BLaER1 treated with 17β-estradiol and CSF1 and Interleukin-3, amounts not matched to agents 10 nM and 100 nM (cell line): ENCODE measurements at regions not wholly inside any gene's neighbourhood (a gene's known extent, or its start where the extent isn't known, plus 50 kb on each side); places are given as distances from the start of the nearest gene placed in this dataset.

Experiments used
- H3K27ac ChIP-seq, 11 experiments: shearing (Covaris generic); formaldehyde crosslinking; 2 replicates each; pipeline ENCODE4 v1.8.1; 2022
- H3K27me3 ChIP-seq, 11 experiments: shearing (Covaris generic); formaldehyde crosslinking; 2 replicates each; pipeline ENCODE4 v1.8.1; 2022
- H3K36me3 ChIP-seq, 11 experiments: shearing (Covaris generic); formaldehyde crosslinking; 2 replicates each; pipeline ENCODE4 v1.8.1; 2022
- H3K4me1 ChIP-seq, 10 experiments: shearing (Covaris generic); formaldehyde crosslinking; 2 replicates each; pipeline ENCODE4 v1.8.1; 2022
- H3K4me2 ChIP-seq, 11 experiments: shearing (Covaris generic); formaldehyde crosslinking; 2 replicates each; pipeline ENCODE4 v1.8.1; 2022
- H3K4me3 ChIP-seq, 10 experiments: shearing (Covaris generic); formaldehyde crosslinking; 2 replicates each; pipeline ENCODE4 v1.8.1; 2022
- H3K9ac ChIP-seq, 11 experiments: shearing (Covaris generic); formaldehyde crosslinking; 2 replicates each; pipeline ENCODE4 v1.8.1; 2022
- H3K9me3 ChIP-seq, 11 experiments: shearing (Covaris generic); formaldehyde crosslinking; replicated peaks in 1 of 11; 2 replicates each; pipeline ENCODE4 v1.8.1; 2022
- H4K20me1 ChIP-seq, 11 experiments: shearing (Covaris generic); formaldehyde crosslinking; 2 replicates each; pipeline ENCODE4 v1.8.1; 2022
- Cebpa-rat ChIP-seq, 11 experiments: shearing (Covaris generic); IDR thresholded peaks; 2 replicates each; pipeline ENCODE4 v1.8.1; 2022

DNA sequence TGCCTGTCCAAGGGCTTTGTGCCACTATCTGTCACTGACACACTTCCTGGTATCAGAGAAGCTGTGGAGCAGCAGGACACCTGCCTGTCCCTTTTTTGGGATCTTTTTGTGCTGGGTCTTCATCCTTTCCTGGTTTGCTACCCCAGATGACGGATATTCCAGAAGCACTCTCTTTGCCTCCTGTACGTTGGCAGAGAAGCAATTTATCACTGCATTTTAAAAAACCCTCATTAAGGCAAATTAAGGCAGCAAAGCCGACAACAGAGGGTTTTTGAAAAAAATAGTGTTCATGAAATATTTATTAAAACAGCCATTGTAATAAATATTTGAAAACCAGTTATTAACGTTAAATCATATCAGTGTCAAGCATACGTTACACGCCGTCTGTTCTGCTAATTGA is 209.6 kb upstream of the NTM start:
- H3K4me2 ChIP-seq, result no peak overlapping the region
- no peaks in the 10 kb centered on the region for H3K36me3 ChIP-seq
- no peaks in the 10 kb centered on the region for H3K9me3 ChIP-seq
- no peaks in the 10 kb centered on the region for H4K20me1 ChIP-seq
- no peak overlapping the region for H3K9ac ChIP-seq
- H3K4me1 ChIP-seq, result no peaks in the 10 kb centered on the region
- H3K4me3 ChIP-seq, result no peak overlapping the region
- H3K27ac ChIP-seq, result no peak overlapping the region
- H3K27me3 ChIP-seq, result no peaks in the 10 kb centered on the region
- TF ChIP-seq Cebpa-rat (IDR thresholded peaks at IDR 0.05), result no peak

DNA sequence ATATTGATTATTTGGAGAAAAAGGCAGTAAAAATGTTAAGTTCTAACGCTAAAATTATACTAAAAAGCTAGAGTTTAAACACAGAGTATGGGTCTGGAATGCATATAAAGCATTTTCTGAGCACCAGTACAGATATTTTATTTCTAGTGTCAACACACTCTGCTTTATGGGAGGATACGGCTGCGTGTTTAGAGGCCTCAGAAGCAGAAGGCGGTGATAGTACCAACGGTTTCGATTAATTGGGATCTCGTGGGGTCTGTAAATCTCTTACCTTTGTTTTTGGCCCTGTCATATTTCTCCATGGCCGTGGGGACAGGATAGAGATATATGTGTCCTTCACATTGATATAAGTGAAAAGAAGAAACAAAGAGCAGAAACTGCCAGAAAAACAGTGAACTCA is 206.8 kb upstream of the NTM start:
- Histone ChIP-seq H3K9me3 (no peaks in the 10 kb centered on the region), H3K4me1 (no peaks in the 10 kb centered on the region), H3K9ac (no peak overlapping the region), H3K27ac (no peak overlapping the region), H3K4me2 (no peak overlapping the region), H3K4me3 (no peak overlapping the region), H3K36me3 (no peaks in the 10 kb centered on the region), H3K27me3 (no peaks in the 10 kb centered on the region), H4K20me1 (no peaks in the 10 kb centered on the region)
- no peak for TF ChIP-seq Cebpa-rat (IDR thresholded peaks at IDR 0.05)

DNA sequence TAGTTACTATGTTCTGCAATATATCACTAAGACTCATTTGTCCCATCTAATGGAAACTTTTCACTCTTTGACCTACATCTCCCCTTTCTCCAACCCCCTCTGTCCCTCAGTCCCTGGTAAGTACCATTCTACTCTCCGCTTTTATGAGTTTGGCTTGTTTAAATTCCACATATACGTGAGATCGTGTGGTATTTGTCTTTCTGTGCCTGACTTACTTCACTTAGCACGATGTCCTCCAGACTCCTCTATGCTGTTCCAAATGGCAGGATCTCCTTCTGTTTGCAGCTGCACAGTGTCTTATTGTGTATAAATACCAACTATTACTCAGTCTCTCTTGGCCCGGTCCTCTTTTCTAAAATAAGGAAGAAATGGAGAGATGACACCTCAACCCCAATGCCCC is 205.4 kb upstream of the NTM start:
- no peaks in the 10 kb centered on the region for H3K36me3 ChIP-seq
- H3K4me2 ChIP-seq, result no peak overlapping the region
- no peak for TF ChIP-seq Cebpa-rat (IDR thresholded peaks at IDR 0.05)
- H3K4me3 ChIP-seq, result no peak overlapping the region
- no peaks in the 10 kb centered on the region for H3K4me1 ChIP-seq
- H3K9me3 ChIP-seq, result no peaks in the 10 kb centered on the region
- no peaks in the 10 kb centered on the region for H4K20me1 ChIP-seq
- H3K27me3 ChIP-seq, result no peaks in the 10 kb centered on the region
- H3K27ac ChIP-seq, result no peak overlapping the region
- H3K9ac ChIP-seq, result no peak overlapping the region

DNA sequence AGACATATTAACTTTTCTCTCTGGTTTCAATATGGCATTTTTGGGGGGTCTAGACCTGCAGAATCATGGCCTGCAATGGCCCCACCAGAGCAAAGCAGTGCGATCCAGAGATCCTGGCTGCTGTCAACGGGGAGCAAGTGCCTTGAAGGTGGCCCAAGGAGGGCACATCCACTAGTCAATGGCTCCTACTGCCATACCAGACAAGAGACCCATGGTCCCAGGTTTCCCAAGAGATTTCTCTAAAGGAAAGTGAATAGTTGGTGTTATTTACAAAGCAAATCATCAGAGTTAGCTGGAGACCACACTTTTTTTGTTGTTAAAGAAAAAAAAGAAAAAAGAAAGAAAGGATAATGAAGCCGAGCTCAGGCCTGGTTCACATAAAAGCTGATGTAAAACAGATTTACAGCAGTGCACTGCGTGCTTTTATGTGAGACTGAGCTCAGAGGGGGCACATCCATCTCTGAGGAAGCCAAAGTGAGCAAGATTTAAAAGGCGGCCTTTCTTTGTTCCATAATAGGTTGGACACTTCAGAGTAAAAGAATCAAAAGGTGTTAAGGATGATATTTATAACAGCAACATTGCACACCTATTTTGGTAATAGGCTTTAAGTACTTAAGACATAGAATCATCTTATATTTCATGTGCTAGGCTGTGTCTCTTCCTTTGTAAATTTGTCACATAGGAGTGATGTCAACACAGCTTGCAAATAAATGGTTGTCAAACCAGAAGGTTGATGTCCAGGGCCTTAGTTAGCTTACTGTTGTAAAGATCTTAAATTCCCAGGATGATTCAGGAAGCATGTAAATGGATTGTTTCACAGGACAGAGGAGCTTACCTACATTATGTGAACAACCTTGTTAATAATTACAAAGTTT is 201.3 kb upstream of the NTM start:
- Histone ChIP-seq H3K9me3 (no peaks in the 10 kb centered on the region), H3K36me3 (no peaks in the 10 kb centered on the region), H4K20me1 (no peaks in the 10 kb centered on the region), H3K4me2 (no peak overlapping the region), H3K4me1 (no peaks in the 10 kb centered on the region), H3K4me3 (no peak overlapping the region), H3K27me3 (no peaks in the 10 kb centered on the region), H3K27ac (no peak overlapping the region), H3K9ac (no peak overlapping the region)
- TF ChIP-seq Cebpa-rat (IDR thresholded peaks at IDR 0.05), result no peak

DNA sequence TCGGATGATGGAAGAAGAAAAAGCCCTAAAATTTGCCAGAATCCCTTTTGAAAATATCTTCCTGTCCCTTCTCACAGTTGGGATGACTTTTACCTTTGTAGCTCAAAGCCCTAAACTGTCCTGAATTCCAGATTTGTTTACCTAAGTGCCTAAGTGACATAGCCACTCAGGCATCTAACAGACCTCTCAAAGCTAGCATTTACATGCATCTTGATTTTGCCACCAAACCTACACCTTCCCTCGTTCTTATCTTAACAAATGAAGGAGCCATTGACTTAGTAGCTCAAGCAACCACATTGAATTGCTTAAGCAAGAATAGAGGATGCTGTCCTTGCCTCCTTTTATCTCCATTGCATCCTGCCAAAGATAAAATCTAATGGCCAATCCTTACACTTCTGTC is 198.4 kb upstream of the NTM start:
- no peaks in the 10 kb centered on the region for H4K20me1 ChIP-seq
- H3K4me3 ChIP-seq, result no peak overlapping the region
- H3K9me3 ChIP-seq, result no peaks in the 10 kb centered on the region
- H3K9ac ChIP-seq, result no peak overlapping the region
- H3K27me3 ChIP-seq, result no peaks in the 10 kb centered on the region
- H3K27ac ChIP-seq, result no peak overlapping the region
- no peaks in the 10 kb centered on the region for H3K36me3 ChIP-seq
- no peaks in the 10 kb centered on the region for H3K4me1 ChIP-seq
- no peak for TF ChIP-seq Cebpa-rat (IDR thresholded peaks at IDR 0.05)
- no peak overlapping the region for H3K4me2 ChIP-seq

DNA sequence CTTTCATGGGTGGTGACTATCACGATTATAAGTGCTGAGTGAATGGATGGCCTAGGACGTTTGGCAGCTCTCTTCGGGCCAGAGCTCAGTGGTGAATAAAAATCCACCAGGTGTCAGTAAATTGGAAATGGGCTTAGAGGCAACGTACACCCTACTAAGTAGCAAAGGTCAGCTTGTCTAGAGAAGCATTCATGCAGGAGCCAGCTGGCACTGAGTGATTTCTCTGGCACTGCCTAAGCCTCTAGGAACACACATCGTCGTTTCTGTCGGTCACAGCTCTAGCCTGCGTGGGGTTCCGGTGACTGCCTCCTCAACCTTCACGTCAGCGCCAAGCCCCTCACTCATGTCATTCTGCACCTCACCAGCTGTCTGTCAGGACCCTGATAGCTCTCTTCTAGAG is 192.4 kb upstream of the NTM start:
- no peaks in the 10 kb centered on the region for H3K36me3 ChIP-seq
- no peak overlapping the region for H3K4me3 ChIP-seq
- no peak overlapping the region for H3K9ac ChIP-seq
- no peaks in the 10 kb centered on the region for H3K4me1 ChIP-seq
- H3K27ac ChIP-seq, result no peak overlapping the region
- no peaks in the 10 kb centered on the region for H3K9me3 ChIP-seq
- H3K4me2 ChIP-seq, result no peak overlapping the region
- TF ChIP-seq Cebpa-rat (IDR thresholded peaks at IDR 0.05), result no peak
- no peaks in the 10 kb centered on the region for H4K20me1 ChIP-seq
- H3K27me3 ChIP-seq, result no peaks in the 10 kb centered on the region

DNA sequence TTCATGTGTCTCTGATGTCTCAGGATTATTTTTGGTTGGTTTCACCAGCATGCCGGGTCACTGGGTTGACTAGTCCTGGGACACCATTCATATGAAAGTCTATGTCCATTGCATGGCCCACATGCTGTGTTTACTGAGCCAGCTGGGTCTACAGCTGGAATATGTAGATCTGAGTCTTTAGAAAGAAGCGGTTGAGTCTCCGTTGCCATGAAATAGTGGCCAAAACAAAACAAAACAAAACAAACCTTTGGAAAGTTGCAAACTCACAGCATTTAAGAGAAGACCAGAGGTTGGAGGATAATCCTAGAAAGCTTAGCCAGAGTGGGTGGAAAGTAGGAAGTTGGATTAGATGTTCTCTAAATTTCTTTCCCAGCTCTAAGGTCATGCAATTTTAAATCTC is 191.8 kb upstream of the NTM start:
- Histone ChIP-seq H3K4me3 (no peak overlapping the region), H3K27me3 (no peaks in the 10 kb centered on the region), H3K9me3 (no peaks in the 10 kb centered on the region), H3K4me1 (no peaks in the 10 kb centered on the region), H3K36me3 (no peaks in the 10 kb centered on the region), H3K9ac (no peak overlapping the region), H4K20me1 (no peaks in the 10 kb centered on the region), H3K27ac (no peak overlapping the region), H3K4me2 (no peak overlapping the region)
- no peak for TF ChIP-seq Cebpa-rat (IDR thresholded peaks at IDR 0.05)

DNA sequence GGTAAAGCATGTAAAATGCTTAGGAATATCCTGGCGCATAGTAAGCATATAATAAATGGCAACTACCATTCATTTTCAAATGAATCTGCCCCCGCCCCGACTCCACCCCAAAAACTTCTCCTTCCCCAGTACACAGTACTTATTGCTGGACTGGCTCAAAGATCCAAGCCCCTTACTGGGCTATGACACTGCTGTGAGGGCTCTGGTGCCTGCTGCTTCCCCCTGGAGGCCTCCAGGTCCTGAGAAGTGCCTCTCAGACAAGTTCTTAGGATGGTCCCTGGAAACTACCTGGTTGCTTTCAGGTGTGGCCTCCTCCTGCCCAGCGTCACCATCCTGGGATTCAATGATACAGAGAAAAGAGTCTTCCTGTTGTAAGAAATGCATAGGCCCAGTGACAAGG is 190.6 kb upstream of the NTM start:
- H3K4me2 ChIP-seq, result no peak overlapping the region
- H3K9me3 ChIP-seq, result no peaks in the 10 kb centered on the region
- H4K20me1 ChIP-seq, result no peaks in the 10 kb centered on the region
- H3K4me3 ChIP-seq, result no peak overlapping the region
- H3K27me3 ChIP-seq, result no peaks in the 10 kb centered on the region
- no peak overlapping the region for H3K9ac ChIP-seq
- no peaks in the 10 kb centered on the region for H3K4me1 ChIP-seq
- H3K36me3 ChIP-seq, result no peaks in the 10 kb centered on the region
- no peak overlapping the region for H3K27ac ChIP-seq
- no peak for TF ChIP-seq Cebpa-rat (IDR thresholded peaks at IDR 0.05)

DNA sequence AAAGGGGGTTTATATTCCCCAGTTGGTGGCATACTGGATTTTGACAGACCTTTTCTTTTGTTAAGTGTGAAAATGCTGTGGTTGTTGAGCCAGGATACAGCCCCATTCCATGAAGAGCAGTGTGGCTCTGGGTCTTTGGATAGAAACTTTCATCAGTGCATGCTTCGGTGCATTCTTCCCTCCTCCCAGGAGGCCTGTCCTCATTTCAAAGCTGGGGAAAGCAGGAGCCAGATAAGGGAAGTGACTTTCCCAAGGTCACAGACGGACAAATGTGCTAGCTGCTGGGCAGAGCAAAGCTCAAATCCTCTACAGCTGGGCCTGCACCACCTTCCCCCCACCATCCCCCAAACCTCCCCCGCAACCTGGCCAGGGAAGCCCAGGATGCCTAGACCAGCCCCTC is 184.5 kb upstream of the NTM start:
- H3K4me2 ChIP-seq, result peak overlapping the region in 2 of 11 experiments; percentile 72 to 76; a peak in 3 of 22 replicates
- peaks cover 0 to 28% (median 7%) of the 10 kb centered on the region in 10 experiments; a peak in 9 of 20 replicates for H3K4me1 ChIP-seq
- H3K9ac ChIP-seq, result no peak overlapping the region
- H3K4me3 ChIP-seq, result no peak overlapping the region
- no peaks in the 10 kb centered on the region for H3K27me3 ChIP-seq
- peak overlapping the region in 1 of 11 experiments; percentile 57; a peak in 3 of 22 replicates for H3K27ac ChIP-seq
- no peaks in the 10 kb centered on the region for H4K20me1 ChIP-seq
- no peaks in the 10 kb centered on the region for H3K36me3 ChIP-seq
- no peak for TF ChIP-seq Cebpa-rat (IDR thresholded peaks at IDR 0.05)
- H3K9me3 ChIP-seq, result no peaks in the 10 kb centered on the region

DNA sequence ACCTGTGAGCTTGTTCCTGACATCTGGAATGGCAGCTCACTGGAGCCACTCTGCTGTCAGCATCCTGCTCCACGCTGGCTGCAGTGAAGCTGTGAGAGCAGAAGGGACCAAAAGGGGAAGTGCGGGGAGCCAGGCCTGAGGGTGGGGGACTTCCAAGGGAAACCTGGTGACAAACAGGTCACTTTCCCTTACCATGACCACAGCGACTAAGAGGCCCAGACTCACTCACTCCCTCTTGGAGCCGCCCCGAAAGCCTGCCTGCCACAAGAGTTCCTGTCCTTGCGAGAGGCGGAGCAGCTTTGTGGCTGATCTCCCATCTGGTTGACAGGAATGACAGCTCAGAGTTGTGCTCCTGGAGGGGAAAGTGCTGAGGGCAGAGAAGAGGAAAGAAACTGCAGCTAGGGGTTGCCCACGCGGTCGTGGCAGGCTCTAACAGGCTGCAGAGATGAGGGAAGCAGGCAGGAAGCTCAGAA is 183.8 kb upstream of the NTM start:
- H3K4me2 ChIP-seq, result peak overlapping the region in 6 of 11 experiments; percentile 9 to 76 (median 54); a peak in 9 of 22 replicates
- no peak overlapping the region for H3K4me3 ChIP-seq
- H3K27me3 ChIP-seq, result no peaks in the 10 kb centered on the region
- H3K9ac ChIP-seq, result peak overlapping the region in 1 of 11 experiments; percentile 4; a peak in 1 of 22 replicates
- no peaks in the 10 kb centered on the region for H3K9me3 ChIP-seq
- TF ChIP-seq Cebpa-rat (IDR thresholded peaks at IDR 0.05), result no peak
- no peaks in the 10 kb centered on the region for H4K20me1 ChIP-seq
- H3K27ac ChIP-seq, result peak overlapping the region in 2 of 11 experiments; percentile 37 to 57; a peak in 3 of 22 replicates
- H3K36me3 ChIP-seq, result no peaks in the 10 kb centered on the region
- H3K4me1 ChIP-seq, result peaks cover 0 to 28% (median 7%) of the 10 kb centered on the region in 10 experiments; a peak in 9 of 20 replicates
